Non-pigmented ciliary epithelial cell (primary cell): ENCODE measurements at regions not wholly inside any gene's neighbourhood (a gene's known extent, or its start where the extent isn't known, plus 50 kb on each side); places are given as distances from the start of the nearest gene placed in this dataset.
A peak's percentile ranks its signal among the peaks of the same experiment; 100 is the strongest.

Experiments
- DNase-seq: peaks from one replicate; pipeline ENCODE4 v3.0.0-alpha.2; 2010; ENCODE audit warnings: low read depth

DNA sequence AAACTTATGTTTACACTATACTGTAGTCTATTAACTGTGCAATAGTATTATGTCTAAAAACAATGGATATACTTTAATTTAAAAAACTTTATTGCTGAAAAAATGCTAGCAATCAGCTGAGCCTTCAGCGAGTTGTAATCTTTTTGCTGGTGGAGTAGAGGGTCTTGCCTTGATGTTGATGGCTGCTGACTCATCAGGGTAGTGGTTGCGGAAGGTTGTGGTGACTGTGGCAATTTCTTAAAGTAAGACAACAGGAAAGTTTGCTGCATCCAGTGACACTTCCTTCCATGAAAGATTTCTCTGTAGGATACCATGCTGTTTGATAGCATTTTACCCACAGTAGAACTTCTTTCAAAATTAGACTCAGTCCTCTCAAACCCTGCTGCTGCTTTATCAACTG, 234.7 kb upstream of the CSF3R start:
- DNase-seq: no peak

DNA sequence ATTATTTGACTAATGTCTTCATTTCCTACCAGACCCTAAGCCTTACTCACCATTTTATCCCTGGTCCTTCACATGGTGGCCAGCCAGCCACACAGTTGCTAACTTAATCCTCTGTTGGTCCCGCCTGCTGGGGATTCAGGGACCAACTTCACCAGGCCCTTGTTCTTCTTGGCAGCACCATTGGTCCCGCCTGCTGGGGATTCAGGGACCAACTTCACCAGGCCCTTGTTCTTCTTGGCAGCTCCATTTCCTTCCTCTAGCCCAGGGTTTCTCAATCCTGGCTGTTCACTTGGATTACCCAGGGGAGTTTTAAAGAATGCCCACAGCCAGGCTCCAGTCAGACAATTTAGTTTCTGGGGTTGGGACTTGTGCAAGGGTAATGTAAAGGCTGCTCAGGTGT, 233.1 kb upstream of the CSF3R start:
- DNase-seq: no peak

DNA sequence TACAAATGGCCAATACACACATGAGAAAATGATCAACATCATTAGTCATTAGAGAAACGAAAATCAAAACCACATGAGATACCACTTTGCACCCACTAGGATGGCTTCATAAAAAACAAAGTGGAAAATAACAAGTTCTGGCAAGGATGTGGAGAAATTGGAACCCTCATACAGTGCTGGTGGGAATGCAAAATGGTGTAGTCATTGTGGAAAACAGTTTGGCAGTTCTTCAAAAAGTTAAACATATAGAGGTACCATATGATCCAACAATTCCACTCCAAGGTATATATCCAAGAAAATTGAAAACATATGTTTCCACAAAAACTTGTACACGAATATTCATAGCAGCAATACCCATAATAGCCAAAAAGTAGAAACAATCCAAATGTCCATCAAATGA, 231.6 kb upstream of the CSF3R start:
- no peak for DNase-seq

DNA sequence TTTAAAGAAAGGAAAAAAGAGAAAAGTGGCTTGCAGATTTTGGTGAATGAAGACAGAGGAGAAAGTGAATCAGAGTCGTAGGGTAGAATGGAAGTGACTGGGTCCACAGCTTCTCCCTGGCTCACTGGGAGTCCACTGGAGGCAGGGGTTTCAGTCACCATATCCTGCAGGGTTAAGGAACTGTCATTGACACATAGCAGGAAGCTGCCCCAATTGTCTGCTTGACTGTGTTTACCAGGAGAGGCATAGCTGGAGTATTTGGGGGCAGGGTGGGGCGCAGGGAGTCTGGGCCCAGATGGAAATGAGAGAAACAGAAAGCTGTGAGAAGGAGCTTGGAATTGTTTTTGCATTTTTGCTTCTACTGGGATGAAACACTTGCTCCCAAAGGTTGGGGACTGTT, 228.8 kb upstream of the CSF3R start:
- DNase-seq: no peak

DNA sequence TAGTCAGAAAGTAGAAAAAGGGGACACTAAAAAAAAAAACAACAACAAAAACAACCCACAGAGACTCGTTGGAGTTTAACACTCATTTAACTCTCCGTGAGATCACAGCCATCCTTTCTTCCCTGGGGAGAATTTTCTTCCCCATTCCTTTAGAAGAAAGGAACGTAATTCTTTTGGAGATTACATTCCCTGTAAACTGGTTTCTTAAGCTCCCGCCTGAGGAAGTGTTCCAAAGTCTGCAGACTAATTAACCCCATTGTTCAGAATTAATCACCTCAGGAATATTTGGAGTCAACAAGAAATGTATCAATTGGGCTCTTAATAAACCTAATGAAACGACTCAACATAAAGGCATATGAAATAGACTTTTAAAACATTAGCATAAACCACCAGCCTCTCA, 228.2 kb upstream of the CSF3R start:
- no peak for DNase-seq

DNA sequence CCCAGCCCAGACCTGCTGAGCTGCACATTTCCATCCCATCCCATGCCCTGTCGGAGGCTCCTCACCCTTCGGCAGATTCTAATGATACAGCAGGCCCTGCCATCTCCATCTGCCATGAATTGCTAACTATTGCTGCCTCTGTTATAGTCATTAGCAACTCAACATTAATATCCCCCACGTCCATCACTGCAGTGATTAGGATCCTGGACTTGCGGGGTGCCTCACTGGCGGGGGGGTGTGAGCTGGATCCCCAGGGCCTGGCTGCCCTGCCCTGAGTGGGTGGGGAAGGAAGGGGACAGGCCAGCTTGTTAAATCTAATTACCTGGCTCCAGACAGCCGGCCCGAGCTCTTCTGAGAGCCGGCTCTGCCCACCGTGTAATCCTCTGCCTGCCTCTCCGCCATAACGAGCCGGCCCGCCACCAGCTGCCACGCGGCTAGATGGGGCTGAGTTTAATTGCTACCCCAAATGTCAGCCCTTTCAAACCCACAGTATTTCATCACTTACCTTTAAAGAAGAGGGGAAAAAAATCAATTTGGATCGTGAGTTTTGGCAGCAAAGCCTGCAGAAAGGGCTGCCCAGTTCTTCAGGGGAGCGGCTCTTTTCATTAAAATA, 227.3 kb upstream of the CSF3R start:
- no peak for DNase-seq

DNA sequence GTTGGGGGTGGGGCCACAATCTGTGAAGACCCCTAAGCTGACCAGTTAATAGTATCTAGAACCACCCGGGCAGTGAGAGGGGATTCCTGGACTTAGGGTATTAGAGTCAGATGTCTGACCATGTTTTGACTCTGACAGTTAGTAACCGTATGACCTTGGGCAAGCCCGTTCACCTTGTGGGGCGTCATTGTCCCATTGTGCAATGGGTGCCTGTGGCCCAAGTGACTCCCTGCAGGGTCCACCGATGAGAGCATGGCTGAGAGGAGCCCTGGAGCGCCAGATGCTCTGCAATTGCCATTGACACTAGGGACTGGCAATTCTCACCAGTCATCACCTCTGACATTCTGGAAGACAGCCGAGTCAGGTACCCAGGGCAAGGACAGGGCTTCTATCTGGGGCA, 225.9 kb upstream of the CSF3R start:
- no peak for DNase-seq

DNA sequence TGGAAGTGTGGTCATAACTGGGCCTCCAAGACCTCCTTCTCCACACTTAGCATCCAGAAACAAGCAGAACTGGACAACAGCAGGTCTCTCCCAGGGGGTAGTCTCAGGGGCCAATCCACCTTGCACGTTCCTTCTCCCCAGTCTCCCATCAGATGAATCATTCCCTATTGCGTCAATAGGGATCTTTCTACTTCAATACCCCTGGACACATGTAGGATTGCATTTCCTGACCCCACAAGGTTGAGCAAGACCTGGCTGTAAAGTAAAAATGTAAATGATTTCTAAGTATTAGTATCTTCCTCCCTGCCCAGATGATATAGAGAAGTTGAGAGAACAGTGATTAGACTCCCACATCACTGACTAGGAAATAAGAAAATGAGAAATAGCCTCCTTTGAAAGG, 224.5 kb upstream of the CSF3R start:
- DNase-seq: no peak

DNA sequence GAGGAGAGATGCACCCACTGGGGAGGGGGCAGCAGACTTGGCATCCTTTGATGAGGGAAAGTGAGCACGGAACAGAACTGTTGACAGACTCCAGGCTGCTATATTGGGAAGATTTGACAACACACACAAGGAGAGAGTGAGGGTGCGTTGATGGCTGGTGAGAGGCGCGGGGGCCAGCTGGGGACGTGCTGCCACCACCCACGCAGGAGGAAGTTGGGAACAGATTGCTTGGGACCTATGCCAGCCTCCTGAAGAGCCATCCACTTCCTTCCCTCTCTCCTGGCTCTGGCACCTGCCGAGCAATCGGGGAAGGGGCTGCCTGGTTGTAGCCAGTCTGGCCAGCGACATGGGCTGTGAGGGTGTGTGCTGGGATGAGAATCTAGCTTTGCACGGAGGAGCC, 223.7 kb upstream of the CSF3R start:
- DNase-seq: no peak

DNA sequence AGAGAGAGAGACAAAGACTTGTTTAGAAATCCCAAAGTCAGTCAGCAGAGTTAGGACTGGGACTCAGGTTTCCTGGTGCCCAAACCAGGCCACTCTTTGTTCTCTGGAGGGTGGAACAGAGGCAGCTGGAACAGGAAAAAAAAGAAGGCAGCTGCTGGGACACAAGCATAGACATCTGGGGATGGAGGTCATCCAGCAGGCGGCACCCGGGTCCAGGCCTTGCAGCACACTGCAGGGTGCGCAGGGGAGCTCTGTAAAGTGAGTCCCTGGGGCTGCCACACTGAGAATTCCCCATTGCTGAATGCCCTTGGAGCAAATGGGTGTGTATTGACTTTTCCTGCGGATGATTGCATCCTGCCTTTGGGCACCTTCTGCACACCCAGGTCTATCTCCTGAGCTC, 222.9 kb upstream of the CSF3R start:
- DNase-seq: no peak

DNA sequence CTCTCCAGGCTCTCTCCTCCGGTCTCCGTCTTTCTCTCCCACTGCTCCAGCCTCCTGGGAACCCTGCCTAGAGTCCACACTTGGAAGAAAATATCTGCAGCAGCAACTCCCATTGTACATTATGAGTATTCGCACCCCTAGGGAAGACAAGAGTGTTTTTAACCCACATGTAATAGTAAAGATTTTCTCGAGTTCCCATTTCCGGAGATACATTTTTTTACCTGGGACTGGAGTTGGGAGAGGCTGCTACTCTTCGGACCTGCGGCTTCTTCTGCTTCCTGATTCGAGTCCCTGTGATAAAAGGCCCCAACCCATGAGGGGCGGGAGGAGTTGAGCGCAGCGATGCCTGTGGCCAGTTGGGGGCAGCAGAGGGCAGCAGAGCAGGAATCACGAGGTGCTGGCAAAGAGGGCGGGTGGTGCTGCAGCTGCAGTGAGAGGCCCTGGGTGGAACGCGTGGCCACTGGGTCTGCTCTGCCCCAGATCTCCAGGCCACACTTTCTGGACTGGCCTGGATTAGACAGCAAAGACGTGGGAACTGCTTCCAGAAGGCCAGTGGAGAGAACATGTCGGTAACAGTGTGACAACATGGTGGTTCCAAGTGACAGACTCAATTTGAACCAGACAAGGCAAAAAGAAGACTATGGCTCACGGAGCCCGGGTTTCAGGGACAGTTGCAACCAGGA, 221.0 kb upstream of the CSF3R start:
- DNase-seq: peak; percentile 5

DNA sequence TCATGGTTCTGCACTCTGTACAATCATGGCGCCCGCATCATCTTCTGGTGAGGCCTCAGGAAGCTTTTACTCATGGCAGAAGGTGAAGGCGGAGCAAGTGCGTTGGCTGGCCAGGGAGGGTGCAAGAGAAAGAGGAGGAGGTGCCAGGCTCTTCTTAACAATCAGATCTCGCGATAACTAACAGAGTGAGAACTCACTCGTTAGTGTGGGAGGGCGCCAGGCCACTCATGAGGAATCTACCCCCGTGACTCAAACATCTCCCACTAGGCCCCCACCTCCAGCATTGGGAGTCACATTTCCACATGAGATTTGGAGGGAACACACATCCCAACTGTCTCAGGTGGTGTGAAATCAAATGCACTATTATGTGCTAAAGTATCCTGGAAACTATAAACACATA, 220.2 kb upstream of the CSF3R start:
- no peak for DNase-seq

DNA sequence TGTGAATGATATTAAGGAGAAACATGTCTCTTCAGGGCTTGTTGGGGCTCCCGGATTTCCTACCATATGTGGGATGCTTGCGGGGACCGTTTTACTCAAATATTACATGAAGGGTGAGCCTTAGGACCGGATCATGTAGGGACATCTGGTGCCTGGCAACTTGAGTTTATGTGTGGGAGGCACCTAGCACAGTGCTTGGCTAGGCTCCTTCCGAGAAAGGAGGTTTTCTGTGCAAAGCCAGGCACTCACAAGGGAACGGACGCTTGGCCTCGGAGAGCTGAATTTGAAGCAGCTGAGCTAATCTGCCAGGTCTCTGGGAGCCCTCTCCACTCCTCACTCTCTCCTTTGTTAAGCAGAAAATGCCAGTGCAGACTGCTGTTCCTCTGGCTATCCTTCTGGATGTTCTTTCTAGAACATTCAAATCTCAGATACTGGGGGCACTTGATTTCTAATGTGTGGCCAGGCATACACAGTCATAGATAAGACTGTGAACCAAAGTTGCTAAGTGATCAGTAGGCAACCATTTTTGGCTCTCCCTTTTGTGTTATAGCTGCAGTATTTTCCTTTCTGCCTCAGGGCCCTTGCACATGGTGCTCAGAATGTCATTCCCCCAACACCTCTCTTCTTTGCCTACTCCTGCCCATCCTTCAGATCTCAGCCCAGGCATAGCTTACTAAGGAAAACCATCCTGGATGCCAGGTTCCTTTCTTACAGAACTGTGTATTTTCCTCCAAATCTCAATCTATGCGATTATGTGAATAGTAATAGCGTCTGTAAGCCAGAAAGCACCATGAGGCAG, 216.6 kb upstream of the CSF3R start:
- DNase-seq: no peak

DNA sequence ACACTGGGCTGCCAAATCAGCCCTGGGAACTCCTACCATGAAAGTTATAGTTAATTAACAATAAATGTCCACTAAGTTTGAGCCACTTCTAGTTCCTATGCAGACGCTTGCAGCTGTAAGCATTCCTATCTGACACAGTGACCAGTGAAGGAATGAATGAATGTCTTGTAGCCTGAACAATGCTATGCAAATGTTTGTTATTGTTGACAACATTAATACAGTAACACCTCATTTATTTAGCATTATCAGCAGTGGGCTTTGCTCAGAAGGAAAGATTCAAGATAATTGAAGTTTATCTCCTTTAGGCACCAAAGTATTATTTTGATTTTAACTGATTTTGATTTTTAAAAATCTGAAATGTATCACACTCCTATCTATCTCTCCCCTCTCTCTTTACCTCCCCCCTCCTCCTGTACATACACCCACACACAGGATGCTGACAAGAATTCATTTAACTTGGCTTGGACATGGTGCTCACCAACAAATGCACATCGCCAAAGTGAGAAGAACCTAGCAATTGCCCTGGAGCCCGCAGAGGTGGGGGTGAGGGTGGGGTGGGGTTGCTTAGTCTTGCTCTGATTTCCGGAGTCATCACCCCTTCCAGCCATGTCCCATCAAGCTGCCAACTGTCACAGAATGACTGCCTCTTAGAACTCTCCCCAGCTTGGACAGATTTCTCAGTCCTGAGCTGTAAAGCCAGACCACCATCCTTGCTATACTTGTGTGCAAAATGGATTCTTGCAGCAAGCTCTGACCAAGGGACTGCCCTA, 215.3 kb upstream of the CSF3R start:
- DNase-seq: no peak

DNA sequence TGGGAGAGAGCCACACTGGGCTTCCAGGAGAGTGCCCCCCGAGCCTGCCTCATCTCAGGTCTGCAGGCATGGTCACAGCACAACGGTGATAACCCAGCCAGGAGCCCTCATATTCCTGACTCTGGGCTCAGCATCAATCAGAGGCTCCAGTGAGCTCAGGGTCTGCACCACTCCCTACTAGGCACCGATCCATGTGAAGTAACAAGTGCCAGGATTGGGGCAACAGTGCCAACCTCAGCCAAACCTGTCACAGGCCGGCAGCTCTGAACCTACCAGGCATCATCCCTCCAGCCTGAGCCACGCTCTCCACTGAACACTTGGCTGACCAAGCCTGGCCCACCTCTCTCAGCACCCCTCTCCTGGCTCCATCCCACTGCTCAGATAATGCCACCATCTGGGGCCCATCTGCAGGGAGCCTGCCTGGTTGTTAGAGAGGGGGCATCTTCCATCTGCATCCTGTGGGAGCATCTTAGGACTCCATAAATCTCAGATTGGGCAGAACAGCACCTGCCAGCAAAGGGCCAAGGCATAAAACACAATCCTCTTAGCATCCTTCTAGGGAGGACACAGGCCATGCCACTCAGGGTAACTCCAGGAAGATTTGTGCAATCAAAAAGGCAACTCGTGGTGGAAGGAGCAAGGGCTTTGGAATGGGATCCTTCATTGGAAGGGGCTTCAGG, 213.7 kb upstream of the CSF3R start:
- no peak for DNase-seq

DNA sequence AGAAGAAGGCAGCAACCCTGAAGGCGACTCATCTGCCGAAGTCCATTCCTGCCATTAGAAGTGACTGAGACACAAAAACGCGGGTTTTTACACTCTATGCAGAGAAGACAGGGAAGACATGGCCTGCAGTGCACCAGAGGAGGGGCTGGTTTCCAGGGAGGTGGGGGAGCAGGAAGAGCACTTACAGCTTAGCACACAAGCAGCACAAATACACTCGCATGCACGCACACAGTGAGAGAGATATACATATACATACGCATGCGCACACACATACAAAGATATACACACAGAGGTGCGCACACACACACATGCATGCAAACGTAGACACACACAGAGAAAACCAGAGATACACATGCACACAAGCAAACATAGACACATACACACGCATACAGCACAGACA, 210.9 kb upstream of the CSF3R start:
- DNase-seq: no peak

DNA sequence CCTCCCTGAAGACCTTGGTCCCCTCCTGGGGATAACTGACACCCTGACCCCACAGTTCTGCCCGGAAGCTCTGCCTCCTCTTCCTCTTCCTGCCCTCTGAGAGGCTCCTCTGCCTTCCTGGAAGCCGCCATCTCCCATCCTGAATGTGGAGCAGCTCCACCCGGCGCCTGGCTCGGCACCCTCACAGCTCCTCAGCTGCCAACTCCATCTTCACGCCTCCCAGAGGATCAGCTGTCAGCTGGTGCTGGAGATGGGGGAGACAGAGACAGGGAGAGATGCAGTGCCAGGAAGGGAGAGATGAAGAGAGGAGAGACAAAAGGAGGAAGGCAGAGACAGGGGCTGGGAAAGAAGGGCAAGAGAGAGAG, 210.4 kb upstream of the CSF3R start:
- no peak for DNase-seq

DNA sequence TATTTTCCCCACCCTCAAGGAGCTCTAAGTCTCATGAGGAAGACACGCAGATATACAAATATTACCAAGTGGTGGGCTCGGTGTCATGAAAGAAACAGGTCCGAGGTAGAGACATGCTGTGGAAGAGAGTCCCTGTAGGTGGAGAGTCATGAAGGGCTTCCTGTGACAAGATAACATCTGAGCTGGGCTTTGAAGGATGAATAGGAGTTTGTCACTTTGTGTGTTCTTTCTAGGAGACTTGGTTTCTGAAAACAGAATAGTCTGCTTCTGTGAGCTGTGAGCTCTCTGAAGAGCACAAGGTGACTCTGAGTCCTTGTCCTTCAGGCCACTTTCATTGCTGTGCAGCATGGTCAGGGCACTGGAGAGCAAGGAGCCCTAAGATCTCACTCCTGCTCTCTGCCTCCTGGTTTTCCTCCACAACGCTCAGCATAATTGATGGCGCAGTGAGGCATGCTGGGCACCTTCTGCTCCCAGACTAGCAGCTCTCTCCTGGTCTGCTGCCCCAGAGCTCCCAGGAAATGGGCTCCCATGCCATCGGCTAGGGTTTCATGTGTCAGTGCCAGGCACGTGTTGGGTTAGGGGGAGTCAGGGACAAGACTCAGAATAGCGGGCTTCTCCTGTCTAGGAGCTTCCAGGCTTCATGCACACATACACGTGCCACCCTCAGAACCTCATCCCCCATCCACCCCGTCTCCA, 209.9 kb upstream of the CSF3R start:
- no peak for DNase-seq

DNA sequence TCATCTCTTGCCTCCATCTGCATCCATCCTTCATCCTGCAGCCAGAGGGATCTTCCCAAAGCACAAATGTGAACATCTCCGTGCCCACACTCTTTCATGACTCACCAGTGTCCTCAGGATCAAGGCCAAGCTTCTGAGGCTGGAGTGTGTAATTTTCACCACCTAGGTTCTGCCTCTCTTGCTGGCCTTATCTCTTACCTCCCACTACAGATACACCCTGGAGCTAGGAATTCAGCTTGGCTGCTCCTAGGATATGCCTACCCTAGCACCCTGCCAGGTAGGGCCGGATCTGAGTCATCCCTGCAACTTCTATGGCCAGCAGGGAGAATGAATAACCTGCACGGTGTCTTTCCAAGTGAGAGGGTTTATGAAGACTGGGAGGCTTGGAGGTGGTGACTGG, 208.7 kb upstream of the CSF3R start:
- DNase-seq: no peak

DNA sequence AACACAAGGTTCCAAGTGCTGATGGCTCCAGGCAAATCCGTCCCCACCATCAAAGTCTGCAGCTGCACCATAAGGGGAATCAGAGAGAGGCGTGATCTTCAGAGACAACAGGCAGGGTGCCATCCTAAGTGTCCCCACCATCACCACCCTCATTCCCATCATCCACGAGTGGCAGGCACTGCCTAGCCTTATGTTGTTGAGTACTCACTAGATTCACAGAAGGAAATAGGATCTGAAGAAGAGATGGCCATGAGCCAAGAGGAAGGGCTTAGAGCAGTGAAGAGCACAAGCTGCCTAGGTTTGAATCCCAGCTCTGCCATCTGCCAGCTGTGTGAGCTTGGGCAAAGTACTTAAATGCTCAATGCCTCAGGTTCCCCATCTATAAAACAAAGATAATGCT, 207.3 kb upstream of the CSF3R start:
- DNase-seq: no peak

DNA sequence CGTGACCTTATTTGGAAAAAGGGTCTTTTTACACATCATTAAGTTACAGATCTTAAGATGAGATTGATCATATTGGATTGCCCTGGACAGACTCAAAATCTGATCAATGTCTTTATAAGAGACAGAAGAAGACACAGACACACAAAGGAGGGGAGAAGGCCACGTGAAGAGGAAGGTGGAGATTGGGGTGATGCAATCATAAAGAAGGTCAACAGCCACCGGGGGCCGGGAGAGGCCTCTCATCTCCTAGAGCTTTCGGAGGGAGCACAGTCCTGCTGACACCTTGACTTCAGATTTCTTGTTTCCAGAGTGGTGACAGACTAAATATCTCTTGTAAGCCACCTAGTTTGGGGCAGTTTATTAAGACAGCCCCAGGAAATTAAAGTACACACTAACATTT, 204.6 kb upstream of the CSF3R start:
- DNase-seq: no peak
